HEK293T (cell line): ENCODE measurements at regions not wholly inside any gene's neighbourhood (a gene's known extent, or its start where the extent isn't known, plus 50 kb on each side); places are given as distances from the start of the nearest gene placed in this dataset.
"Not testable (repeated sequence)": the region's sequence is repeated elsewhere in the genome, so short reads cannot be mapped to it uniquely, and the experiment has no call there.

Experiments used
- CTCF ChIA-PET: fragments of 350-600 bp; formaldehyde crosslinking; extraction: SDS; loops from one replicate; lab custom pipeline; 2021; ENCODE audit warnings: antibody characterized with exemption, inconsistent platforms; lab: Yijun Ruan, JAX
- POLR2A ChIA-PET: fragments of 350-600 bp; formaldehyde crosslinking; extraction: SDS; loops from one replicate; lab custom pipeline; 2020; ENCODE audit warnings: antibody characterized with exemption, inconsistent platforms; lab: Yijun Ruan, JAX
- DNase-seq: peaks from one replicate; pipeline ENCODE4 v3.0.0; 2012; ENCODE audit warnings: mixed read lengths; ENCODE audit errors: extremely low spot score
- ARNT ChIP-seq: fragments of 450-650 bp; IDR thresholded peaks from 2 replicates; pipeline ENCODE4 v1.6.1; 2017; ENCODE audit warnings: mild to moderate bottlenecking
- BHLHE40 ChIP-seq: fragments of 450-650 bp; IDR thresholded peaks from 2 replicates; pipeline ENCODE4 v1.6.1; 2016; ENCODE audit warnings: mild to moderate bottlenecking, moderate library complexity, borderline replicate concordance
- CTBP1 ChIP-seq: fragments of 450-650 bp; IDR thresholded peaks from 2 replicates; pipeline ENCODE4 v1.6.1; 2016; ENCODE audit warnings: borderline replicate concordance
- ELF4 ChIP-seq: fragments of 450-650 bp; IDR thresholded peaks from 2 replicates; pipeline ENCODE4 v1.6.1; 2017; ENCODE audit warnings: antibody characterized with exemption
- FOXA1 ChIP-seq: fragments of 450-650 bp; IDR thresholded peaks from 2 replicates; pipeline ENCODE4 v1.6.1; 2016; ENCODE audit warnings: mild to moderate bottlenecking
- FOXK2 ChIP-seq: fragments of 450-650 bp; IDR thresholded peaks from 2 replicates; pipeline ENCODE4 v1.6.1; 2016; ENCODE audit warnings: mild to moderate bottlenecking
- FOXM1 ChIP-seq: fragments of 450-650 bp; IDR thresholded peaks from 2 replicates; pipeline ENCODE4 v1.6.1; 2017; ENCODE audit warnings: mild to moderate bottlenecking, borderline replicate concordance
- HDGF ChIP-seq: fragments of 450-650 bp; IDR thresholded peaks from 2 replicates; pipeline ENCODE4 v1.6.1; 2017; ENCODE audit warnings: antibody characterized with exemption, borderline replicate concordance
- L3MBTL2 ChIP-seq: fragments of 450-650 bp; conservative IDR thresholded peaks from 2 replicates; pipeline ENCODE4 v1.6.1; 2016; ENCODE audit warnings: mild to moderate bottlenecking
- LEF1 ChIP-seq: fragments of 450-650 bp; IDR thresholded peaks from 2 replicates; pipeline ENCODE4 v1.6.1; 2017; ENCODE audit warnings: mild to moderate bottlenecking, borderline replicate concordance
- NFRKB ChIP-seq: fragments of 450-650 bp; IDR thresholded peaks from 2 replicates; pipeline ENCODE4 v1.6.1; 2016; ENCODE audit warnings: mild to moderate bottlenecking, moderate library complexity
- SP1 ChIP-seq: fragments of 450-650 bp; IDR thresholded peaks from 2 replicates; pipeline ENCODE4 v1.6.1; 2017
- SUZ12 ChIP-seq: fragments of 450-650 bp; IDR thresholded peaks from 2 replicates; pipeline ENCODE4 v1.6.1; 2016; ENCODE audit warnings: mild to moderate bottlenecking
- TARDBP ChIP-seq: fragments of 450-650 bp; IDR thresholded peaks from 2 replicates; pipeline ENCODE4 v1.6.1; 2016
- ZNF384 ChIP-seq: fragments of 450-650 bp; IDR thresholded peaks from 2 replicates; pipeline ENCODE4 v1.6.1; 2016
- TF ChIP-seq, protein P1 (sequence below): fragments of 450-650 bp; IDR thresholded peaks from 2 replicates; pipeline ENCODE4 v1.6.1; 2016

DNA sequence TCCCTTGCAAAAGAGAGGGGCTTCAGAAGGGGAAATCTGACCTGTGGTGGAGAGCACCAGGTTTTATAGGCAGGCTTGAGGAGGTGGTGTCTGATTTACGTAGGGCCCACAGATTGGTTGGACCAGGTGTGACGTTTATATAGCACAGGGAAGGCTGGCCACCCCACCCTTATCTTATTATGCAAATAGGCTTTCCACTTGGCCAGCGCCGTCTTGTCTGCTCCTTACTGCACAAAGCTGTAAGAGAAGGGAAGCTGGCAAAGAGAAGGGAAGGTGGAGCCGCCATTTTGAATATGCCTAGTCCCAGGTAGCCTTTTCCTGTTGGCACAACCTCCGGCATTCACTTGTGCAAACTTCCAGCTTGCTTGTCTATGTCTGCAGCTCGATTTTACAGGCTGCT, 221.4 kb downstream of the GATA3 start:
- POLR2A ChIA-PET, result no interaction called here
- no peak for DNase-seq
- CTCF ChIA-PET, result no interaction called here
- TF ChIP-seq NFRKB (no peak), FOXM1 (no peak), BHLHE40 (no peak), L3MBTL2 (no peak), SP1 (no peak), TARDBP (no peak), LEF1 (no peak), HDGF (no peak), FOXA1 (no peak), FOXK2 (no peak), CTBP1 (no peak), ELF4 (no peak), ZNF384 (no peak), ARNT (no peak), SUZ12 (no peak)
- TF ChIP-seq, protein P1, sequence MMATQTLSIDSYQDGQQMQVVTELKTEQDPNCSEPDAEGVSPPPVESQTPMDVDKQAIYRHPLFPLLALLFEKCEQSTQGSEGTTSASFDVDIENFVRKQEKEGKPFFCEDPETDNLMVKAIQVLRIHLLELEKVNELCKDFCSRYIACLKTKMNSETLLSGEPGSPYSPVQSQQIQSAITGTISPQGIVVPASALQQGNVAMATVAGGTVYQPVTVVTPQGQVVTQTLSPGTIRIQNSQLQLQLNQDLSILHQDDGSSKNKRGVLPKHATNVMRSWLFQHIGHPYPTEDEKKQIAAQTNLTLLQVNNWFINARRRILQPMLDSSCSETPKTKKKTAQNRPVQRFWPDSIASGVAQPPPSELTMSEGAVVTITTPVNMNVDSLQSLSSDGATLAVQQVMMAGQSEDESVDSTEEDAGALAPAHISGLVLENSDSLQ, result no peak

DNA sequence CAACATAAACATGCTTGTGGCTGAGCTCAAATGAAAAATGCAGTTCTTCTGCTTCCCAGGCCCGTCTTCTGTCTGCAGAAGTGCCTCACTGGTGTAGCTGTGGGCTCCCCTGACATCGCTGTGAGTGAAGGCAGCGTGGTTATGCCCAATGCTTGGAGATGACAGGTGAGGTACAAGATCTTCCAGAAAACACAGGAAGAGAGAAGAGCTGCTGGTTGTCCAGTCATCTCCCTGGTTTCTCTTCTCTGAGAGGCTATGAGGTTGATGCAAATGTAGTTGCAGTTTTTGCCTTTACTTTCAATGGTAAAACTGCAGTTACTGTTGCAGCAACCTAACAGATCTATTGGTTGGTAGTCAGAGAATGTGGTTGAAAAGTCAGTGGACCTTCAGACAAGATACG, 223.6 kb downstream of the GATA3 start:
- POLR2A ChIA-PET, result no interaction called here
- TF ChIP-seq LEF1 (no peak), SUZ12 (no peak), SP1 (no peak), FOXK2 (no peak), L3MBTL2 (no peak)
- no peak for DNase-seq
- CTCF ChIA-PET, result no interaction called here

DNA sequence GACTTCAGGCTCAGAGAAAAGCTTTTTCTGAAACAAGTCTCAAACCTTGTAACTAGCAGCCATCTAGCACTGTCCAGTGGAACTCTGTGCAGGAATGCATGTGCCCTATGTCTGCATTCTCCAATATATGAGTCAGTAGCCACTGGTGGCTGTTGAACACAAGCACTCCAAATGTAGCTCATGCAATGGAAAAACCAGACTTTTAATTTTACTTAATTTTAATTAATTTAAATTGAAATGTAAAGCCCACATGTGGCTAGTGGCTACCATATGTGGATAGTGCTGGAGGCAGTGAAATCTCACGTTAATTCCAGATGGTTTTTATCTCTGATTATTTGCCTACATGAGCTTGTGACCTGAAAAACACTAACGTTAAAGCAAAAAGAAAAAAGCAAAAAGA, 225.1 kb downstream of the GATA3 start:
- POLR2A ChIA-PET, result no interaction called here
- CTCF ChIA-PET, result no interaction called here
- no peak for TF ChIP-seq TARDBP
- no peak for TF ChIP-seq ELF4
- no peak for TF ChIP-seq FOXK2
- TF ChIP-seq SUZ12, result no peak
- no peak for TF ChIP-seq L3MBTL2
- no peak for TF ChIP-seq LEF1
- no peak for TF ChIP-seq NFRKB
- TF ChIP-seq, protein P1, result no peak
- TF ChIP-seq BHLHE40, result no peak
- TF ChIP-seq SP1, result no peak
- TF ChIP-seq CTBP1, result no peak
- no peak for TF ChIP-seq ARNT
- DNase-seq, result no peak

DNA sequence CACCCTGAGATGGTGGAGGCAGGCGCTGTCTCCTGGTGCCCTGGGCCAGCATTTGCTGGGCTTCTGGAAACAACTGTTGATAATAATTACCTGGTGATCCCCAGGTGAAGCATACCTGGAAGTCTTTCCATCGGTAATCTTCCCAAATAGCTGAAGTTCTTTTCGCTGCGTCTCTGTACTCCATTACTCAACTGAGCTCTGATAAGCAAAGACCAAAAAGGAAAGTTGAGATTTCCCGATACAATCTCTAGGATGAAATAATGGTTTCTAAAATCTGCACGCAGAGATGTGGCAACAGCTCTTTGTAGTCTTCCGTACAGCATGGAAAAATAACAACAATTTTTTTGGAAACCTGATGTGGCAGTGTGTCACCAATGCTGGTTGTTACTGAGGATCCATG, 226.5 kb downstream of the GATA3 start:
- no peak for DNase-seq
- no peak for TF ChIP-seq SUZ12
- TF ChIP-seq TARDBP, result no peak
- TF ChIP-seq L3MBTL2, result no peak
- TF ChIP-seq CTBP1, result no peak
- POLR2A ChIA-PET, result no interaction called here
- CTCF ChIA-PET, result no interaction called here

DNA sequence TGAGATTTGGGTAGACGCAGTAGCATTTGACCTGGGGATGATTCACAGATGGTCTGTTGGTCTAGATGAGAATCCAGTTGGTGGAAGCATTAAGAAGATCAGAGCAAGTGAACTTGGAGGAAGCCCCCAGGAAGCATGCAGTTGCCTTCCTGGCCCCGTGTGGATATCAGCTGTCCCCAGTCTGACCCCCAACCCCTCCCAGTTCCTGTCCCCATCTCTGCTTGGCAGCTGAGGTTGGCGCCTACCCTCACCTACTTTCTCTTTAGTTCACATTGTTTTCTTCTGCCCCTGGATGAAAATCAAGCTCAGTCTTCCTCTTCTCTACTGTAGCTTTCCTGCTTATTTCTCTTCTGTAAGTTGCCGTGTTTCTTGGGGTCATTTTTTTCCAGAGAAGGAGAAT, 227.9 kb downstream of the GATA3 start:
- ChIA-PET CTCF (no interaction called here), POLR2A (no interaction called here)
- DNase-seq, result no peak
- TF ChIP-seq SUZ12 (no peak), BHLHE40 (no peak)

DNA sequence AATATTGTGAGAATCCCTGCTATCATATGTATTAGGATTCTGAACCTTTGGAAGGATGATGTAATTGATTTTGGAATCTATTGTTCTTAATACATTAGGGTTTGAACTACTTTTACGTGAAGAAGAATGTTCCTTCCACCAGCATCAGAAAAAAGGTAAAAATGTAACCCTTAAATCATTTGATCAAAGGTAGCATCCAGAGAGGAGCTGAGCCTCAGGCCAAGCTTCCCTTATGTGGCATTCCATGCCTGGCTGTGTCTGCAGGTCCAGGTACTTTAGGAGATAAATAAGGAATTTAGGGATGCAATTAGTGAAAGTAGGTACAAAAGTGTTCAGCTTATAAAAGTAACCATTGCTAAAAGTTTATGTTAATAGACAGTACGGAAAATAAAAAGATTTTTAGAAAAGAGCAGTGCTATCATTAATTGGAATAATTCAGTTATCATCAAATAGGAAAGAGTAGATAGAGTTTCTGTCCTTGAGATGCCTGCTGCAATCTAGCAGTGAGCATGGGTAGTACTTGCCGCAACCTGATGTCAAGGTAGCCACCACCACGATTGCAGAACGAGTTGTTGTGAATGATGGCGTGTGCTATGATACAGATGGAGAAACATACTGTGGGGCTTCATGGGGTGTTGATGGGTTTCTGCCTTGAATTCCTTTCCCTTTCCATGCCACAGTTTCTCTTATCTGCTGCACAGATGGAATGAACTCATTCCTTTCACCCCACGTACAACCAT, 228.8 kb downstream of the GATA3 start:
- POLR2A ChIA-PET, result no interaction called here
- no peak for DNase-seq
- CTCF ChIA-PET, result no interaction called here
- TF ChIP-seq HDGF, result no peak
- TF ChIP-seq ARNT, result no peak
- no peak for TF ChIP-seq BHLHE40
- no peak for TF ChIP-seq SUZ12
- TF ChIP-seq TARDBP, result no peak
- no peak for TF ChIP-seq FOXA1
- no peak for TF ChIP-seq SP1
- TF ChIP-seq FOXM1, result no peak
- no peak for TF ChIP-seq NFRKB
- no peak for TF ChIP-seq ZNF384
- TF ChIP-seq FOXK2, result no peak
- no peak for TF ChIP-seq LEF1
- TF ChIP-seq, protein P1, result no peak
- TF ChIP-seq L3MBTL2, result no peak
- no peak for TF ChIP-seq CTBP1
- TF ChIP-seq ELF4, result no peak

DNA sequence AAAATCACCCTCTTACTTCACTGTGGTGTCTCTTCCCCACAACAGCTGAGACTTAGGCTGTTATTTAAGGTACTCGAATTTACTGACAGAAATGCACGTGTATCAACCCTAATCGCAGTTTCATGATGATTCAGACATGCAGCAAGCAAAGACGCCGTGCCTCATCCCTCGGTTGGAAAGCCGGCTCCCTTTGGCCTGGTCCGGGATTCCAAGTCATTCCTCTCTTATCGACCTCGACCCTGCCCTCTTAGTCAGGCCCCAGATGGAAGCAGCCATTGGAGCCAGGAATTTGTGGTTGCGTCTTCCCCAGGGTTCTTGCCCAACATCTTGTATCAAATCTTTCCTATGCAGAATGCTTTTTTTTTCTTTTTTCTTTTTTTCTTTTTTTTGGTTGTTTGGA, 229.5 kb downstream of the GATA3 start:
- CTCF ChIA-PET, result no interaction called here

DNA sequence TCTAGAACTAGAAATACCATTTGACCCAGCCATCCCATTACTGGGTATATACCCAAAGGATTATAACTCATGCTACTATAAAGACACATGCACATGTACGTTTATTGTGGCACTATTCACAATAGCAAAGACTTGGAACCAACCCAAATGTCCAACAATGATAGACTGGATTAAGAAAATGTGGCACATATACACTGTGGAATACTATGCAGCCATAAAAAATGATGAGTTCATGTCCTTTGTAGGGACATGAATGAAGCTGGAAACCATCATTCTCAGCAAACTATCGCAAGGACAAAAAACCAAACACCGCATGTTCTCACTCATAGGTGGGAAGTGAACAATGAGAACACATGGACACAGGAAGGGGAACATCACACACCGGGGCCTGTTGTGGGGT, 231.5 kb downstream of the GATA3 start:
- POLR2A ChIA-PET, DNase-seq, CTCF ChIA-PET: not testable (repeated sequence)

More for the DNA sequence above, 229.5 kb downstream of the GATA3 start:
- DNase-seq, result no peak
- POLR2A ChIA-PET, result no interaction called here
- TF ChIP-seq SUZ12 (no peak), TARDBP (no peak), LEF1 (no peak)
